ENCODE measurements at regions not wholly inside any gene's neighbourhood (a gene's known extent, or its start where the extent isn't known, plus 50 kb on each side); places are given as distances from the start of the nearest gene placed in this dataset.

GRCh38 chr13:67353941-67354340, 123.8 kb upstream of the PCDH9 start:
- DNase-seq (ENCODE audit: low read depth), result peak; percentile 28

- no peak for DNase-seq (ENCODE audit: low read depth)
These were observed 122.9 kb upstream of the PCDH9 start for GRCh38 chr13:67353031-67353430.

GRCh38 chr13:67351909-67352308, 121.8 kb upstream of the PCDH9 start:
- peak; percentile 41 for DNase-seq (ENCODE audit: low read depth)

- no peak for DNase-seq (ENCODE audit: low read depth)
These were observed 121.0 kb upstream of the PCDH9 start for GRCh38 chr13:67351114-67351513.

- no peak for DNase-seq (ENCODE audit: low read depth)
These were observed 113.6 kb upstream of the PCDH9 start for GRCh38 chr13:67343777-67344176.

GRCh38 chr13:67341406-67341805, 111.3 kb upstream of the PCDH9 start:
- DNase-seq (ENCODE audit: low read depth), result peak; percentile 65

- DNase-seq (ENCODE audit: low read depth), result no peak
These were observed 100.0 kb upstream of the PCDH9 start for GRCh38 chr13:67330149-67330548.

- no peak for DNase-seq (ENCODE audit: low read depth)
These were observed 98.8 kb upstream of the PCDH9 start for GRCh38 chr13:67328895-67329294.

GRCh38 chr13:67318860-67319259, 88.7 kb upstream of the PCDH9 start:
- no peak for DNase-seq (ENCODE audit: low read depth)

GRCh38 chr13:67318398-67318797, 88.3 kb upstream of the PCDH9 start:
- no peak for DNase-seq (ENCODE audit: low read depth)

- no peak for DNase-seq (ENCODE audit: low read depth)
These were observed 84.3 kb upstream of the PCDH9 start for GRCh38 chr13:67314405-67314804.

GRCh38 chr13:67308004-67308772, 78.1 kb upstream of the PCDH9 start:
- DNase-seq (ENCODE audit: low read depth), result peak; percentile 11

- DNase-seq (ENCODE audit: low read depth), result no peak
These were observed 76.6 kb upstream of the PCDH9 start for GRCh38 chr13:67306742-67307141.

- DNase-seq (ENCODE audit: low read depth), result no peak
These were observed 73.7 kb upstream of the PCDH9 start for GRCh38 chr13:67303661-67304333.

- peak; percentile 32 for DNase-seq (ENCODE audit: low read depth)
These were observed 69.6 kb upstream of the PCDH9 start for GRCh38 chr13:67299751-67300150.

GRCh38 chr13:67299072-67299635, 69.0 kb upstream of the PCDH9 start:
- peak; percentile 87 for DNase-seq (ENCODE audit: low read depth)

GRCh38 chr13:67298297-67298696, 68.2 kb upstream of the PCDH9 start:
- no peak for DNase-seq (ENCODE audit: low read depth)

- DNase-seq (ENCODE audit: low read depth), result peak; percentile 64
These were observed 66.4 kb upstream of the PCDH9 start for GRCh38 chr13:67296511-67296910.

- no peak for DNase-seq (ENCODE audit: low read depth)
These were observed 62.8 kb upstream of the PCDH9 start for GRCh38 chr13:67292886-67293285.

- no peak for DNase-seq (ENCODE audit: low read depth)
These were observed 55.5 kb upstream of the PCDH9 start for GRCh38 chr13:67285611-67286010.

- peak; percentile 77 for DNase-seq (ENCODE audit: low read depth)
These were observed 53.5 kb upstream of the PCDH9 start for GRCh38 chr13:67283637-67284036.

GRCh38 chr13:67281466-67281865, 51.3 kb upstream of the PCDH9 start:
- DNase-seq (ENCODE audit: low read depth), result no peak
